ENCODE measurements at regions not wholly inside any gene's neighbourhood (a gene's known extent, or its start where the extent isn't known, plus 50 kb on each side); places are given as distances from the start of the nearest gene placed in this dataset.

- no peaks in the 10 kb centered on the region for H3K36me3 ChIP-seq (ENCODE audit: insufficient read depth, low read length, poor library complexity, severe bottlenecking)
- H3K4me1 ChIP-seq (ENCODE audit: insufficient read depth, low read length, poor library complexity, severe bottlenecking): no peaks in the 10 kb centered on the region
- ChIA-PET CTCF (no interaction called here), POLR2A (ENCODE audit: low non-redundant PET) (no interaction called here)
- H3K9me3 ChIP-seq (ENCODE audit: low read depth, low read length, poor library complexity, severe bottlenecking): no peaks in the 10 kb centered on the region
- intact Hi-C loops (cut with micrococcal nuclease; ENCODE audit: unreplicated experiment): no loop called here
- BruUV-seq (replicated peaks): no TSS peak
- H3K27me3 ChIP-seq (replicated peaks; ENCODE audit: insufficient read depth, low read depth, low read length, poor library complexity): no peaks in the 10 kb centered on the region
- TF ChIP-seq CTCF (conservative IDR thresholded peaks at IDR 0.05; ENCODE audit: low read depth, low read length) (no peak), EZH2 (IDR thresholded peaks at IDR 0.05; ENCODE audit: borderline replicate concordance, low read depth, low read length, poor library complexity, severe bottlenecking) (no peak)
- no peak for DNase-seq (ENCODE audit: low spot score)
- H3K27ac ChIP-seq (ENCODE audit: low read depth, low read length, poor library complexity, severe bottlenecking): no peak overlapping the region
- no peak overlapping the region for H3K4me3 ChIP-seq (ENCODE audit: low read depth, low read length, poor library complexity, severe bottlenecking)
Measured at GRCh38 chr6:138620630-138621029, 121.3 kb upstream of the NHSL1 start.

GRCh38 chr6:138622967-138623366 lies 123.7 kb upstream of the NHSL1 start:
- POLR2A ChIA-PET (ENCODE audit: low non-redundant PET): no interaction called here
- CTCF ChIA-PET: no interaction called here
- H3K4me1 ChIP-seq (ENCODE audit: insufficient read depth, low read length, poor library complexity, severe bottlenecking): no peaks in the 10 kb centered on the region
- no peak overlapping the region for H3K4me3 ChIP-seq (ENCODE audit: low read depth, low read length, poor library complexity, severe bottlenecking)
- DNase-seq (ENCODE audit: low spot score): no peak
- TF ChIP-seq CTCF (conservative IDR thresholded peaks at IDR 0.05; ENCODE audit: low read depth, low read length): no peak
- TF ChIP-seq EZH2 (IDR thresholded peaks at IDR 0.05; ENCODE audit: borderline replicate concordance, low read depth, low read length, poor library complexity, severe bottlenecking): no peak
- H3K27ac ChIP-seq (ENCODE audit: low read depth, low read length, poor library complexity, severe bottlenecking): no peak overlapping the region
- no TSS peak for BruUV-seq (replicated peaks)
- H3K36me3 ChIP-seq (ENCODE audit: insufficient read depth, low read length, poor library complexity, severe bottlenecking): no peaks in the 10 kb centered on the region
- intact Hi-C loops (cut with micrococcal nuclease; ENCODE audit: unreplicated experiment): no loop called here
- no peaks in the 10 kb centered on the region for H3K9me3 ChIP-seq (ENCODE audit: low read depth, low read length, poor library complexity, severe bottlenecking)
- H3K27me3 ChIP-seq (replicated peaks; ENCODE audit: insufficient read depth, low read depth, low read length, poor library complexity): no peaks in the 10 kb centered on the region

- Histone ChIP-seq H3K9me3 (ENCODE audit: low read depth, low read length, poor library complexity, severe bottlenecking) (no peaks in the 10 kb centered on the region), H3K4me3 (ENCODE audit: low read depth, low read length, poor library complexity, severe bottlenecking) (no peak overlapping the region), H3K4me1 (ENCODE audit: insufficient read depth, low read length, poor library complexity, severe bottlenecking) (no peaks in the 10 kb centered on the region), H3K27ac (ENCODE audit: low read depth, low read length, poor library complexity, severe bottlenecking) (no peak overlapping the region), H3K36me3 (ENCODE audit: insufficient read depth, low read length, poor library complexity, severe bottlenecking) (no peaks in the 10 kb centered on the region), H3K27me3 (replicated peaks; ENCODE audit: insufficient read depth, low read depth, low read length, poor library complexity) (no peaks in the 10 kb centered on the region)
- no TSS peak for BruUV-seq (replicated peaks)
- intact Hi-C loops (cut with micrococcal nuclease; ENCODE audit: unreplicated experiment): no loop called here
- DNase-seq (ENCODE audit: low spot score): no peak
- CTCF ChIA-PET: no interaction called here
- POLR2A ChIA-PET (ENCODE audit: low non-redundant PET): no interaction called here
- TF ChIP-seq EZH2 (IDR thresholded peaks at IDR 0.05; ENCODE audit: borderline replicate concordance, low read depth, low read length, poor library complexity, severe bottlenecking) (no peak), CTCF (conservative IDR thresholded peaks at IDR 0.05; ENCODE audit: low read depth, low read length) (no peak)
Measured at GRCh38 chr6:138631566-138631965, 132.3 kb upstream of the NHSL1 start.

Data from A673 (cell line).